ENCODE measurements at regions not wholly inside any gene's neighbourhood (a gene's known extent, or its start where the extent isn't known, plus 50 kb on each side); places are given as distances from the start of the nearest gene placed in this dataset.

DNA sequence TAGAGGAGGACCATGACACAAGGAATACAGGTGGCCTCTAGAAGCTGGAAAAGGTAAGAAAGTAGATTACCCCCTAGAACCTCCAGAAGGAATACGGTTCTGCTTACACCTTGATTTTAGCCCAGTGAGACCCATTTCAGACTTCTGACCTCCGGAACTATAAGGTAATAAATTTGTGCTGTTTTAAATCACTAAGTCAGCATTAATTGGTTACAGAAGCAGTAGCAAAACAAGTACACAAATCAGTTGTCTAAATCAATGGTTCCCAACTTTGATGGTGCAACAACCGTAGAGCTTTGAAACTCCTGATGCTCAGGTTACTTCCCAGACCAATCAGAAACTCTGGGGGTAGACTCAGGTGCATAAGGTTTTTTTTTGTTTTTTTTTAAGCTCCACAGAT lies 113.6 kb downstream of the RTL9 start:
- no peak overlapping the region for H3K27ac Mint-ChIP-seq
- no peak overlapping the region for H3K4me3 Mint-ChIP-seq
- peaks cover 11% of the 10 kb centered on the region for H3K9me3 Mint-ChIP-seq
- peaks cover 4% of the 10 kb centered on the region for H3K27me3 Mint-ChIP-seq (ENCODE audit: low read depth, poor library complexity)
- H3K4me1 Mint-ChIP-seq: no peaks in the 10 kb centered on the region
- DNase-seq: no peak
- TF ChIP-seq, protein P1, sequence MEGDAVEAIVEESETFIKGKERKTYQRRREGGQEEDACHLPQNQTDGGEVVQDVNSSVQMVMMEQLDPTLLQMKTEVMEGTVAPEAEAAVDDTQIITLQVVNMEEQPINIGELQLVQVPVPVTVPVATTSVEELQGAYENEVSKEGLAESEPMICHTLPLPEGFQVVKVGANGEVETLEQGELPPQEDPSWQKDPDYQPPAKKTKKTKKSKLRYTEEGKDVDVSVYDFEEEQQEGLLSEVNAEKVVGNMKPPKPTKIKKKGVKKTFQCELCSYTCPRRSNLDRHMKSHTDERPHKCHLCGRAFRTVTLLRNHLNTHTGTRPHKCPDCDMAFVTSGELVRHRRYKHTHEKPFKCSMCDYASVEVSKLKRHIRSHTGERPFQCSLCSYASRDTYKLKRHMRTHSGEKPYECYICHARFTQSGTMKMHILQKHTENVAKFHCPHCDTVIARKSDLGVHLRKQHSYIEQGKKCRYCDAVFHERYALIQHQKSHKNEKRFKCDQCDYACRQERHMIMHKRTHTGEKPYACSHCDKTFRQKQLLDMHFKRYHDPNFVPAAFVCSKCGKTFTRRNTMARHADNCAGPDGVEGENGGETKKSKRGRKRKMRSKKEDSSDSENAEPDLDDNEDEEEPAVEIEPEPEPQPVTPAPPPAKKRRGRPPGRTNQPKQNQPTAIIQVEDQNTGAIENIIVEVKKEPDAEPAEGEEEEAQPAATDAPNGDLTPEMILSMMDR (IDR thresholded peaks at IDR 0.05): no peak
- no peaks in the 10 kb centered on the region for H3K36me3 Mint-ChIP-seq (ENCODE audit: low read depth)

DNA sequence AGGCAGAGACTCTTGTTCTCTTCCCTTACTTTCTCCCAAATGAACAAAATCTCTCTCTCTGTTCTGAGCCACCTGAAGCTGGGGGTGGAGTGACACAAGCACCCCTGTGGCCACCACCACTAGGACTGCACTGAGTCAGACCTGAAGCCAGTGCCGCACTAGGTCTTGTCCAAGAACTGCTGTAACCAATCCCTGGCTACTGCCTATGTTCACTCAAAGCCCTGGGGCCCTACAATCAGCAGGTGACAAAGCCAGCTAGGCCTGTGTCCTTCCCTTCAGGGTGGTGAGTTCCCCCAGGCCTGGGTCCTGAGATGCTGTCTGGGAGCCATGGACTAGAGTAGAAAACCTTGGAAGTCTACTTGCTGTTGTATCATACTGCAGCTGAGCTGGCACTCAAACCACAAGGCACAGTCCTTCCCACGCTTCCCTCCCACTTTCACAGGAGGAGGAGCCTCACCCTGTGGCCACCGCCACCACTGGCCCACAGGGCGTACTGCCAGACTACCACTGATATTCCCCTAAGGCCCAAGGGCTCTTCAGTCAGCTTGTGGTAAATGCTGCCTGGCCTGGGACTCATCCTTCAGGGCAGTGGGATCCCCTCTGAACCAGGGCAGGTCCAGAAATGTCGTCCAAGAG lies 119.1 kb downstream of the RTL9 start:
- no peak overlapping the region for H3K4me3 Mint-ChIP-seq
- TF ChIP-seq, protein P1 (IDR thresholded peaks at IDR 0.05): no peak
- H3K27ac Mint-ChIP-seq: no peak overlapping the region
- DNase-seq: no peak
- H3K36me3 Mint-ChIP-seq (ENCODE audit: low read depth): no peaks in the 10 kb centered on the region
- H3K27me3 Mint-ChIP-seq (ENCODE audit: low read depth, poor library complexity): peaks cover 9% of the 10 kb centered on the region
- peaks cover 6% of the 10 kb centered on the region for H3K9me3 Mint-ChIP-seq
- no peaks in the 10 kb centered on the region for H3K4me1 Mint-ChIP-seq

DNA sequence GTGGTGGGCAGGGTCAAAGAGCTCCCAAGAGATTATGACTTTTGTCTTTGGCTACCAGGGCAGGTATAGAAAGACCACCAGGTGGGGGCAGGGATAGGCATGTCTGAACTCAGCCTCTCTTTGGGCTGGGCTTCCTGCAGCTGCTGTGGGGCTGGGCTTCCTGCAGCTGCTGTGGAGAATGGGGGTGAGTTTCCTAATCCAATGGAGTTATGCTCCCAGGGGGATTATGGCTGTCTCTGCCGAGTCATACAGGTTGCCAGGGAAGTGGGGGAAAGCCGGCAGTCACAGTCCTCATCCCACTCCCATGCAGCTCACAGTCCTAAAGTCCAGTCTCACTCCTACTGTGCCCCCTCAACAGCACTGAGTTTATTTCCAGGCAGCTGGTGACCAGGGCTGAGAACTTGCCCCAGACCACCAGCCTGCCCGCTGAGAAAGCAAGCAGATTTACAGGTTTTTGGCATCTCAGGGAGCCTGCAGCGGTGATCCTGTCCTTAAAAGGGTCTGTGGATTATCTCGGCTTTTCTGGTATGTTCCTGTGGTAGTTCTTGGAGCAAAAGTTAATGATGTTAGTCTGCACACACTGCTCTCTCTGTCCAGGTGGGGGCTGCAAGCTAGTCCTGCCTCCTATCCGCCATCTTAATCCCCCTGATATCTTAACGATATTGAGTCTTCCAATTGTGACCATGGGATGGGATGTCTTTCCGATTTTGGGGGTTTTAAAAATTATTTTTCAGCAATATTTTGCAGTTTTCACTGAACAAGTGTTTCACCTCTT lies 133.4 kb downstream of the RTL9 start:
- Mint-ChIP-seq H3K4me3 (no peak overlapping the region), H3K36me3 (ENCODE audit: low read depth) (no peaks in the 10 kb centered on the region), H3K4me1 (no peaks in the 10 kb centered on the region), H3K27ac (no peak overlapping the region), H3K9me3 (peaks cover 14% of the 10 kb centered on the region), H3K27me3 (ENCODE audit: low read depth, poor library complexity) (no peaks in the 10 kb centered on the region)
- DNase-seq: no peak
- TF ChIP-seq, protein P1 (IDR thresholded peaks at IDR 0.05): no peak

DNA sequence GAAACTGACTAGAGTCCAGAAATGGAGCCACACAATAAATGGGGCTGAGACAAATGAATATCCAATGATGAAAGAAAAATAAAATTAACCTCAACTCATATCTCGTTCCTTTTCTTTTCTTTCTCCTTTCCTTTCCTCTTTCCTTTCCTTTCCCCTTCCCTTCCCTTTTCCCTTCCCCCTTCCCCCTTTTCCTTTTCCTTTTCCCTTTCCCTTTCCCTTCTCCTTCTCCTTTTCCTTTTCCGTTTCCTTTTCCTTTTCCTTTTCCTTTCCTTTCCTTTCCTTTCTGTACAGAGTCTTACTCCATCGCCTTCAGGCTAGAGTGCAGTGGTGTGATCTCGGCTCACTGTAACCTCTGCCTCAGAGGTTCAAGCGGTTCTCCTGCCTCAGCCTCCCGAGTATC lies 146.3 kb downstream of the RTL9 start:
- Mint-ChIP-seq H3K4me3 (no peak overlapping the region), H3K27ac (no peak overlapping the region)

DNA sequence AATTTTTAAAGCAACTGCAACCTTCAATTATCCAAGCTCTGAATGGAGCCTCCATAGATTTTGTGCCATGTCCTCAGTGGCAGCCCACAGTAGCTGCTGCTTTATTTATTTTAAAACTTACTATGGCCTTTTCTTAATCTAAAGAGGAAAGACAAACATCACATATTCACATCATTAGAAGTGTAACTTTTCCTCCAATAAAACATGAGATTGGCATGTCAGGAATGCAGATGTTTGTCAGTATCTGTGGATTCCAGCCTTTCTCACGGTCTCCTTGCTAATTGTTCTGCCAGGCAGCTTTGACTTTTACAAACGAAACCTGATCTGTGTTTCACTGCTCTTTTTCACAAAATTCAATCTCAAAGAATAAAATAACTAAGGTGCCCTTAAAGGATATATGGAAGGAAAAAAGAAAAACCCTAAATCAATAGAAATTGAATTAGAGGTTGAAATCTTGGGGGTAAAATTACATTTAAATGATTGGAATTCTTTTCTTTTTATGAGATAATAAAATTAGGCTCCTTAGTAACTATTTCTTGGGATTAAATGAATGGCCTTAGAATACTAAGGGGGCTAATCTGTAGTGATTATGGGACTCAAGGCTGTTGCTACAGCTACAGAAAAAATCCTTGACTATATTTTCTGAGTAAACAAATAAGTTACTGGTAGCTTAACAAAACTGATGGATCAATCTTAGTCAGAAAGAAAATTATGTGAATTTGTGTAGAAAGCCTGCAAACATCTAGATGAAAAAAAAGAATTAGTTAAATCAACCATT lies 151.3 kb downstream of the RTL9 start:
- Mint-ChIP-seq H3K4me1 (peaks cover 15% of the 10 kb centered on the region), H3K27me3 (ENCODE audit: low read depth, poor library complexity) (no peaks in the 10 kb centered on the region), H3K27ac (peak overlapping the region; percentile 98), H3K9me3 (no peaks in the 10 kb centered on the region), H3K4me3 (no peak overlapping the region), H3K36me3 (ENCODE audit: low read depth) (no peaks in the 10 kb centered on the region)
- DNase-seq: peak; percentile 15
- TF ChIP-seq, protein P1 (IDR thresholded peaks at IDR 0.05): no peak

More for the DNA sequence above, 146.3 kb downstream of the RTL9 start:
- no peaks in the 10 kb centered on the region for H3K36me3 Mint-ChIP-seq (ENCODE audit: low read depth)
- DNase-seq: no peak
- no peaks in the 10 kb centered on the region for H3K9me3 Mint-ChIP-seq
- TF ChIP-seq, protein P1 (IDR thresholded peaks at IDR 0.05): no peak
- H3K4me1 Mint-ChIP-seq: peaks cover 6% of the 10 kb centered on the region
- H3K27me3 Mint-ChIP-seq (ENCODE audit: low read depth, poor library complexity): no peaks in the 10 kb centered on the region
